ENCODE measurements at regions not wholly inside any gene's neighbourhood (a gene's known extent, or its start where the extent isn't known, plus 50 kb on each side); places are given as distances from the start of the nearest gene placed in this dataset.

GRCh38 chr12:128052777-128053176 is 214.2 kb upstream of the TMEM132C start:
- TF ChIP-seq EZH2 (IDR thresholded peaks at IDR 0.05; ENCODE audit: insufficient read depth, poor library complexity, severe bottlenecking) (no peak), EZH2phosphoT487 (IDR thresholded peaks at IDR 0.05; ENCODE audit: insufficient read depth, low read depth) (no peak)
- no peak overlapping the region for H3K4me3 ChIP-seq

GRCh38 chr12:128055567-128055966 is 211.4 kb upstream of the TMEM132C start:
- Histone ChIP-seq H3K27ac (no peak overlapping the region), H3K4me3 (no peak overlapping the region), H2AFZ (no peak overlapping the region), H3K4me2 (ENCODE audit: unreplicated experiment) (no peak overlapping the region), H3K79me2 (ENCODE audit: insufficient read depth) (no peaks in the 10 kb centered on the region), H3K27me3 (replicated peaks; ENCODE audit: insufficient read depth) (no peaks in the 10 kb centered on the region), H3K9me3 (ENCODE audit: low read depth) (no peaks in the 10 kb centered on the region), H3K9me2 (ENCODE audit: insufficient read depth) (no peaks in the 10 kb centered on the region), H4K20me1 (ENCODE audit: insufficient read depth) (no peaks in the 10 kb centered on the region), H3K9ac (no peak overlapping the region), H3K4me1 (ENCODE audit: insufficient read depth) (no peaks in the 10 kb centered on the region), H3K36me3 (ENCODE audit: low read depth) (no peaks in the 10 kb centered on the region), H3F3A (ENCODE audit: insufficient read depth) (no peaks in the 10 kb centered on the region)
- 60 to 72% methylated on average over 6 of the region's 6 CpGs for WGBS, 2 experiments (ENCODE audit: low coverage in 1 of 2, low lambda C conversion rate in 2 of 2, missing lambda C conversion rate in 2 of 2)
- no peak for DNase-seq
- no peak for TF ChIP-seq EZH2phosphoT487 (IDR thresholded peaks at IDR 0.05; ENCODE audit: insufficient read depth, low read depth)
- TF ChIP-seq EZH2 (IDR thresholded peaks at IDR 0.05; ENCODE audit: insufficient read depth, poor library complexity, severe bottlenecking): no peak
- in situ Hi-C loops (cut with MboI): loop anchor here (25.0 kb wide), 2 partner anchors 568 to 943 kb away; no protein-coding TSS in a partner anchor

More at GRCh38 chr12:128052777-128053176, 214.2 kb upstream of the TMEM132C start:
- no peaks in the 10 kb centered on the region for H3K27me3 ChIP-seq (replicated peaks; ENCODE audit: insufficient read depth)
- WGBS, 2 experiments (ENCODE audit: low coverage in 1 of 2, low lambda C conversion rate in 2 of 2, missing lambda C conversion rate in 2 of 2): 52 to 60% methylated on average over 5 of the region's 5 CpGs
- no peak overlapping the region for H3K27ac ChIP-seq
- no peaks in the 10 kb centered on the region for H3K9me3 ChIP-seq (ENCODE audit: low read depth)
- in situ Hi-C loops (cut with MboI): loop anchor here (25.0 kb wide), 2 partner anchors 565 to 940 kb away; no protein-coding TSS in a partner anchor
- H3F3A ChIP-seq (ENCODE audit: insufficient read depth): no peaks in the 10 kb centered on the region
- no peak overlapping the region for H2AFZ ChIP-seq
- H3K9ac ChIP-seq: no peak overlapping the region
- H3K4me1 ChIP-seq (ENCODE audit: insufficient read depth): no peaks in the 10 kb centered on the region
- no peaks in the 10 kb centered on the region for H3K36me3 ChIP-seq (ENCODE audit: low read depth)
- H3K9me2 ChIP-seq (ENCODE audit: insufficient read depth): no peaks in the 10 kb centered on the region
- H4K20me1 ChIP-seq (ENCODE audit: insufficient read depth): no peaks in the 10 kb centered on the region
- DNase-seq: no peak
- no peaks in the 10 kb centered on the region for H3K79me2 ChIP-seq (ENCODE audit: insufficient read depth)
- H3K4me2 ChIP-seq (ENCODE audit: unreplicated experiment): no peak overlapping the region

- Histone ChIP-seq H3K4me3 (no peak overlapping the region), H3K36me3 (ENCODE audit: low read depth) (no peaks in the 10 kb centered on the region), H2AFZ (no peak overlapping the region), H3K4me2 (ENCODE audit: unreplicated experiment) (no peak overlapping the region), H3K27me3 (replicated peaks; ENCODE audit: insufficient read depth) (no peaks in the 10 kb centered on the region), H3F3A (ENCODE audit: insufficient read depth) (no peaks in the 10 kb centered on the region), H4K20me1 (ENCODE audit: insufficient read depth) (no peaks in the 10 kb centered on the region), H3K9me3 (ENCODE audit: low read depth) (no peaks in the 10 kb centered on the region), H3K4me1 (ENCODE audit: insufficient read depth) (no peaks in the 10 kb centered on the region), H3K79me2 (ENCODE audit: insufficient read depth) (no peaks in the 10 kb centered on the region), H3K27ac (no peak overlapping the region), H3K9ac (no peak overlapping the region), H3K9me2 (ENCODE audit: insufficient read depth) (no peaks in the 10 kb centered on the region)
- TF ChIP-seq EZH2 (IDR thresholded peaks at IDR 0.05; ENCODE audit: insufficient read depth, poor library complexity, severe bottlenecking) (no peak), EZH2phosphoT487 (IDR thresholded peaks at IDR 0.05; ENCODE audit: insufficient read depth, low read depth) (no peak)
- in situ Hi-C loops (cut with MboI): loop anchor here (25.0 kb wide), 2 partner anchors 569 to 944 kb away; no protein-coding TSS in a partner anchor
- 31 to 33% methylated on average over 10 of the region's 10 CpGs for WGBS, 2 experiments (ENCODE audit: low coverage in 1 of 2, low lambda C conversion rate in 2 of 2, missing lambda C conversion rate in 2 of 2)
- DNase-seq: no peak
These were observed 210.7 kb upstream of the TMEM132C start for GRCh38 chr12:128056136-128056801.

- Histone ChIP-seq H3K9ac (no peak overlapping the region), H3K27me3 (replicated peaks; ENCODE audit: insufficient read depth) (no peaks in the 10 kb centered on the region), H3K4me1 (ENCODE audit: insufficient read depth) (no peaks in the 10 kb centered on the region), H3K4me2 (ENCODE audit: unreplicated experiment) (no peak overlapping the region), H3K9me2 (ENCODE audit: insufficient read depth) (no peaks in the 10 kb centered on the region), H3K36me3 (ENCODE audit: low read depth) (no peaks in the 10 kb centered on the region), H3K79me2 (ENCODE audit: insufficient read depth) (no peaks in the 10 kb centered on the region), H2AFZ (no peak overlapping the region), H3F3A (ENCODE audit: insufficient read depth) (no peaks in the 10 kb centered on the region), H4K20me1 (ENCODE audit: insufficient read depth) (no peaks in the 10 kb centered on the region), H3K9me3 (ENCODE audit: low read depth) (no peaks in the 10 kb centered on the region), H3K4me3 (no peak overlapping the region), H3K27ac (no peak overlapping the region)
- no peak for TF ChIP-seq EZH2 (IDR thresholded peaks at IDR 0.05; ENCODE audit: insufficient read depth, poor library complexity, severe bottlenecking)
- TF ChIP-seq EZH2phosphoT487 (IDR thresholded peaks at IDR 0.05; ENCODE audit: insufficient read depth, low read depth): no peak
- 73 to 80% methylated on average over 9 of the region's 9 CpGs for WGBS, 2 experiments (ENCODE audit: low coverage in 1 of 2, low lambda C conversion rate in 2 of 2, missing lambda C conversion rate in 2 of 2)
- in situ Hi-C loops (cut with MboI): loop anchor here (25.0 kb wide), 2 partner anchors 570 to 945 kb away; no protein-coding TSS in a partner anchor
- no peak for DNase-seq
These were observed 209.4 kb upstream of the TMEM132C start for GRCh38 chr12:128057586-128057985.

Data from GM23248 (cell line).